ENCODE measurements at regions not wholly inside any gene's neighbourhood (a gene's known extent, or its start where the extent isn't known, plus 50 kb on each side); places are given as distances from the start of the nearest gene placed in this dataset.

GRCh38 chr12:89861086-89861485 is 152.4 kb upstream of the ATP2B1 start:
- H2BK12ac ChIP-seq (ENCODE audit: insufficient read length, low read depth, low read length) = no peak overlapping the region
- H3K23me2 ChIP-seq (ENCODE audit: insufficient read length, low read depth, low read length, poor library complexity, severe bottlenecking) = no peaks in the 10 kb centered on the region
- H4K91ac ChIP-seq (ENCODE audit: insufficient read length, low read depth, low read length) = no peak overlapping the region
- H3K9ac ChIP-seq (ENCODE audit: extremely low read depth, insufficient read length, low read length) = no peak overlapping the region
- H4K8ac ChIP-seq (replicated peaks; ENCODE audit: insufficient read length, low read depth, low read length) = no peak overlapping the region
- no peak overlapping the region for H3K27ac Mint-ChIP-seq
- H3K9me3 Mint-ChIP-seq = peaks cover 3 to 7% of the 10 kb centered on the region in 2 experiments; a peak in 4 of 5 replicates
- H3T11ph ChIP-seq (ENCODE audit: low read length) = no peak overlapping the region
- no peak overlapping the region for H3K4me2 ChIP-seq (ENCODE audit: insufficient read depth, insufficient read length, low read length)
- H2BK120ac ChIP-seq (ENCODE audit: low read depth, low read length, poor library complexity, severe bottlenecking) = no peak overlapping the region
- peaks cover 17 to 24% of the 10 kb centered on the region in 2 experiments for H3K4me1 Mint-ChIP-seq
- no peaks in the 10 kb centered on the region for H3K4me1 ChIP-seq (ENCODE audit: insufficient read depth, low read length)
- H2AK5ac ChIP-seq (ENCODE audit: insufficient read length, low read length) = no peak overlapping the region
- peaks cover 11% of the 10 kb centered on the region; the same call in 1 of the 2 replicates for H3K27me3 ChIP-seq (ENCODE audit: insufficient read depth, low read length)
- H3K79me1 ChIP-seq (ENCODE audit: insufficient read depth, low read depth, low read length, poor library complexity, severe bottlenecking) = no peaks in the 10 kb centered on the region
- no CpG with 5 or more reads among the region's 3 CpGs for WGBS (ENCODE audit: extremely low coverage, insufficient read length, low lambda C conversion rate)
- peaks cover 0 to 6% (median 0%) of the 10 kb centered on the region in 3 experiments; a peak in 3 of 7 replicates for H3K36me3 Mint-ChIP-seq (ENCODE audit: insufficient read depth in 1 of 3, low read depth in 3 of 3)
- no peaks in the 10 kb centered on the region for H4K20me1 ChIP-seq (ENCODE audit: control insufficient read depth, insufficient read depth, insufficient read length)
- no peak overlapping the region for H2BK5ac ChIP-seq (ENCODE audit: insufficient read length, low read length)
- H2AFZ ChIP-seq (ENCODE audit: low read length) = no peak overlapping the region
- no peak overlapping the region for H4K5ac ChIP-seq (ENCODE audit: insufficient read length, low read depth, low read length)
- no peak overlapping the region for H3K14ac ChIP-seq (ENCODE audit: insufficient read depth, low read length)
- H3K9me3 ChIP-seq (ENCODE audit: control insufficient read depth, low read depth, low read length) = no peaks in the 10 kb centered on the region
- no peak overlapping the region for H3K27ac ChIP-seq (ENCODE audit: insufficient read length, low read depth, low read length)
- H2BK15ac ChIP-seq (ENCODE audit: low read depth, low read length) = no peak overlapping the region
- H3K27me3 Mint-ChIP-seq (ENCODE audit: low read depth) = peaks cover 14% of the 10 kb centered on the region
- no peaks in the 10 kb centered on the region for H3K79me2 ChIP-seq (ENCODE audit: insufficient read depth, low read length)
- H3K4me3 Mint-ChIP-seq = no peak overlapping the region
- no peak overlapping the region for H3K4ac ChIP-seq (ENCODE audit: low read depth, low read length)
- TF ChIP-seq, protein P1, sequence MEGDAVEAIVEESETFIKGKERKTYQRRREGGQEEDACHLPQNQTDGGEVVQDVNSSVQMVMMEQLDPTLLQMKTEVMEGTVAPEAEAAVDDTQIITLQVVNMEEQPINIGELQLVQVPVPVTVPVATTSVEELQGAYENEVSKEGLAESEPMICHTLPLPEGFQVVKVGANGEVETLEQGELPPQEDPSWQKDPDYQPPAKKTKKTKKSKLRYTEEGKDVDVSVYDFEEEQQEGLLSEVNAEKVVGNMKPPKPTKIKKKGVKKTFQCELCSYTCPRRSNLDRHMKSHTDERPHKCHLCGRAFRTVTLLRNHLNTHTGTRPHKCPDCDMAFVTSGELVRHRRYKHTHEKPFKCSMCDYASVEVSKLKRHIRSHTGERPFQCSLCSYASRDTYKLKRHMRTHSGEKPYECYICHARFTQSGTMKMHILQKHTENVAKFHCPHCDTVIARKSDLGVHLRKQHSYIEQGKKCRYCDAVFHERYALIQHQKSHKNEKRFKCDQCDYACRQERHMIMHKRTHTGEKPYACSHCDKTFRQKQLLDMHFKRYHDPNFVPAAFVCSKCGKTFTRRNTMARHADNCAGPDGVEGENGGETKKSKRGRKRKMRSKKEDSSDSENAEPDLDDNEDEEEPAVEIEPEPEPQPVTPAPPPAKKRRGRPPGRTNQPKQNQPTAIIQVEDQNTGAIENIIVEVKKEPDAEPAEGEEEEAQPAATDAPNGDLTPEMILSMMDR (conservative IDR thresholded peaks at IDR 0.05) = no peak
- no peak overlapping the region for H3K56ac ChIP-seq (ENCODE audit: insufficient read length, low read depth, low read length)
- no peak overlapping the region for H3K23ac ChIP-seq (ENCODE audit: insufficient read length, low read depth, low read length)
- no peak overlapping the region for H2BK20ac ChIP-seq (ENCODE audit: low read depth, low read length, poor library complexity, severe bottlenecking)
- H3K18ac ChIP-seq (ENCODE audit: insufficient read length, low read depth, low read length) = no peak overlapping the region
- DNase-seq = no peak

Measured in H9 (cell line).